A673 (cell line): ENCODE measurements at regions not wholly inside any gene's neighbourhood (a gene's known extent, or its start where the extent isn't known, plus 50 kb on each side); places are given as distances from the start of the nearest gene placed in this dataset.

Experiments used
- CTCF ChIP-seq: fragments of 300-800, 200-600 bp; sonication (generic); conservative IDR thresholded peaks from 2 replicates; pipeline ENCODE4 v1.5.1; 2017; ENCODE audit warnings: low read depth, mild to moderate bottlenecking, antibody characterized with exemption, low read length, moderate library complexity, mixed read lengths
- EZH2 ChIP-seq: fragments of 200-600 bp; sonication (generic); IDR thresholded peaks from 2 replicates; pipeline ENCODE4 v1.6.1; 2017; ENCODE audit warnings: borderline replicate concordance, low read depth, mild to moderate bottlenecking, mixed read lengths, antibody characterized with exemption, low read length; ENCODE audit not compliant: poor library complexity, severe bottlenecking

DNA sequence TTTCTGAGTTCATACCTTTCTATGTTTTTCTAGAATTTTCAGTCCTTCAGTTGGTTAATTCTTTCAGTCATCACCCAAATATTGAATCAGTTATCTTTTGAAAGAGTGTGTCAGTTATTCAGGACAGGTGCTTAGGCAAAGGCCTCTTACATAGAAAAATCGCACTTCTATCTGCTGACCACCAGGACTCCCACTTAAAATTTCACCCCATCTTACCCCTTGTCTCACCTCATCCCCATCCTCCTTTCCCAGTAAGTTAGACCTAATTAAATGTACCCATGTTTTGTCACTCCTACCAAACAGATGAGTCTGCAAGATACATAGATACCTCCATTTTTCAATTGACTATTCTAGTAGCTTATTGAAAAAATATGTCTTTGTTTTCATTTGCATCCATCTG, 159.9 kb upstream of the PIK3R1 start:
- TF ChIP-seq CTCF (peak; percentile 26; the same call in 1 of the 2 replicates), EZH2 (no peak)
